H1 (cell line): ENCODE measurements at regions not wholly inside any gene's neighbourhood (a gene's known extent, or its start where the extent isn't known, plus 50 kb on each side); places are given as distances from the start of the nearest gene placed in this dataset.

Experiments
- CTCF ChIA-PET: fragments of 300-600 bp; sonication (Branson Sonifier 250); formaldehyde crosslinking; loops from one replicate; lab custom pipeline; 2021; ENCODE audit not compliant: partially characterized antibody; lab: Charles Lee
- POLR2A ChIA-PET: fragments of 300-600 bp; sonication (Branson Sonifier 250); formaldehyde crosslinking; loops from one replicate; lab custom pipeline; 2021; ENCODE audit warnings: inconsistent platforms; ENCODE audit not compliant: partially characterized antibody; lab: Charles Lee
- DNase-seq, 2 experiments: peaks; one replicate each; pipeline versions ENCODE4 v3.0.0 to v3.0.0-alpha.2; 2010 to 2022; ENCODE audit warnings: low spot score in 2 of 2, low read depth in 1 of 2, mixed read lengths in 1 of 2
- FAIRE-seq: peaks from 2 replicates; lab custom pipeline; 2011; peaks lifted over from hg19 to GRCh38; lab: Jason Lieb, UNC
- H2AFZ ChIP-seq: 2 replicates; pipeline ENCODE4 v1.8.1; 2012; ENCODE audit warnings: low read length, inconsistent platforms
- H2AK5ac ChIP-seq: 2 replicates; pipeline ENCODE4 v1.6.1; 2013; ENCODE audit warnings: low read depth, low read length
- H2BK120ac ChIP-seq: replicated peaks from 2 replicates; pipeline ENCODE3; 2013; ENCODE audit warnings: low read depth, low read length, inconsistent platforms
- H2BK12ac ChIP-seq: 2 replicates; pipeline ENCODE4 v1.6.1; 2013; ENCODE audit warnings: low read depth, low read length
- H2BK15ac ChIP-seq: 2 replicates; pipeline ENCODE4 v1.6.1; 2013; ENCODE audit warnings: low read length
- H2BK20ac ChIP-seq: 2 replicates; pipeline ENCODE4 v1.6.1; 2013; ENCODE audit warnings: low read length
- H2BK5ac ChIP-seq: 2 replicates; pipeline ENCODE4 v1.6.1; 2013; ENCODE audit warnings: low read depth, low read length
- H3K14ac ChIP-seq: 2 replicates; pipeline ENCODE4 v1.6.1; 2013; ENCODE audit warnings: inconsistent platforms; ENCODE audit not compliant: insufficient read length
- H3K18ac ChIP-seq: 2 replicates; pipeline ENCODE4 v1.6.1; 2013; ENCODE audit warnings: low read length; ENCODE audit errors: extremely low read depth
- H3K23ac ChIP-seq: 2 replicates; pipeline ENCODE4 v1.6.1; 2013; ENCODE audit warnings: inconsistent platforms; ENCODE audit not compliant: insufficient read length
- H3K23me2 ChIP-seq: 2 replicates; pipeline ENCODE4 v1.6.1; 2013; ENCODE audit warnings: low read depth, low read length
- H3K27ac ChIP-seq: 2 replicates; pipeline ENCODE4 v1.6.1; 2011; ENCODE audit warnings: low read depth, low read length, inconsistent platforms
- H3K27me3 ChIP-seq, 4 experiments: replicated peaks in 1 of 4; 1 replicate in 1 of 4; 2 replicates in 3 of 4; pipeline versions ENCODE4 v1.6.1 to v1.8.1; 2011 to 2013; ENCODE audit warnings: low read length in 3 of 4, mild to moderate bottlenecking in 3 of 4, inconsistent platforms in 2 of 4, mixed read lengths in 2 of 4, moderate library complexity in 1 of 4; ENCODE audit not compliant: control insufficient read depth in 3 of 4, insufficient read depth in 3 of 4; ENCODE audit errors: extremely low read depth in 1 of 4
- H3K36me3 ChIP-seq, 4 experiments: 2 replicates each; pipeline versions ENCODE4 v1.6.1 to v1.8.1; 2011 to 2013; ENCODE audit warnings: mild to moderate bottlenecking in 4 of 4, low read length in 3 of 4, moderate library complexity in 2 of 4, control low read depth in 1 of 4, inconsistent platforms in 1 of 4; ENCODE audit not compliant: insufficient read depth in 4 of 4, control insufficient read depth in 2 of 4
- H3K4ac ChIP-seq: replicated peaks from 2 replicates; pipeline ENCODE3; 2013; ENCODE audit warnings: low read length, low read depth, mixed read lengths, inconsistent platforms; ENCODE audit not compliant: insufficient read length
- H3K4me1 ChIP-seq, 4 experiments: replicated peaks in 1 of 4; 1 replicate in 1 of 4; 2 replicates in 3 of 4; pipeline versions ENCODE4 v1.6.1 to v1.8.1; 2011 to 2013; ENCODE audit warnings: low read length in 3 of 4, inconsistent platforms in 2 of 4, mixed read lengths in 1 of 4; ENCODE audit not compliant: insufficient read depth in 4 of 4, control insufficient read depth in 3 of 4
- H3K4me2 ChIP-seq, 2 experiments: 2 replicates each; pipeline versions ENCODE4 v1.6.1 to v1.8.1; 2011 to 2013; ENCODE audit warnings: low read depth in 2 of 2, low read length in 2 of 2, control low read depth in 1 of 2, inconsistent platforms in 1 of 2, mild to moderate bottlenecking in 1 of 2; ENCODE audit not compliant: insufficient read depth in 1 of 2
- H3K4me3 ChIP-seq, 4 experiments: fragments of 200-600, 300-600 bp in 1 of 4; sonication (generic), shearing (Covaris generic), sonication (Bioruptor Twin) in 1 of 4; 2 replicates each; pipeline versions ENCODE4 v1.5.1 to v1.8.1; 2011 to 2016; ENCODE audit warnings: low read length in 4 of 4, low read depth in 3 of 4, control low read depth in 2 of 4, inconsistent platforms in 2 of 4, mild to moderate bottlenecking in 2 of 4, mixed read lengths in 1 of 4, moderate library complexity in 1 of 4; ENCODE audit not compliant: insufficient read depth in 2 of 4; ENCODE audit errors: extremely low read depth in 1 of 4
- H3K56ac ChIP-seq: replicated peaks from 2 replicates; pipeline ENCODE3; 2013; ENCODE audit warnings: low read depth, mild to moderate bottlenecking, mixed read lengths, low read length, inconsistent platforms; ENCODE audit not compliant: insufficient read length
- H3K79me1 ChIP-seq: 2 replicates; pipeline ENCODE4 v1.6.1; 2013; ENCODE audit warnings: low read depth, low read length, control low read depth
- H3K79me2 ChIP-seq, 2 experiments: 2 replicates each; pipeline versions ENCODE4 v1.6.1 to v1.8.1; 2012 to 2013; ENCODE audit warnings: low read length in 2 of 2, mild to moderate bottlenecking in 2 of 2, inconsistent platforms in 1 of 2; ENCODE audit not compliant: insufficient read depth in 2 of 2, control insufficient read depth in 1 of 2
- H3K9ac ChIP-seq, 4 experiments: replicated peaks in 1 of 4; 1 replicate in 1 of 4; 2 replicates in 3 of 4; pipeline versions ENCODE4 v1.6.1 to v1.8.1; 2011 to 2013; ENCODE audit warnings: low read depth in 3 of 4, low read length in 3 of 4, control low read depth in 2 of 4, mild to moderate bottlenecking in 2 of 4, moderate library complexity in 2 of 4, inconsistent platforms in 1 of 4; ENCODE audit errors: extremely low read depth in 1 of 4
- H3K9me3 ChIP-seq, 2 experiments: 2 replicates each; pipeline versions ENCODE4 v1.6.1 to v1.8.1; 2012 to 2013; ENCODE audit warnings: mild to moderate bottlenecking in 2 of 2, moderate library complexity in 2 of 2, control low read depth in 1 of 2, inconsistent platforms in 1 of 2, low read depth in 1 of 2, low read length in 1 of 2, mixed read lengths in 1 of 2; ENCODE audit not compliant: insufficient read depth in 2 of 2
- H4K20me1 ChIP-seq, 2 experiments: replicated peaks in 1 of 2; 2 replicates each; pipeline versions ENCODE3 to v1.8.1; 2011 to 2013; ENCODE audit warnings: inconsistent platforms in 2 of 2, low read length in 2 of 2, mild to moderate bottlenecking in 1 of 2; ENCODE audit not compliant: insufficient read depth in 2 of 2, control insufficient read depth in 1 of 2
- H4K5ac ChIP-seq: 2 replicates; pipeline ENCODE4 v1.6.1; 2013; ENCODE audit warnings: low read length, low read depth, mixed read lengths, inconsistent platforms; ENCODE audit not compliant: insufficient read length
- H4K8ac ChIP-seq: 2 replicates; pipeline ENCODE4 v1.8.0; 2013; ENCODE audit warnings: mild to moderate bottlenecking, moderate library complexity, low read length, inconsistent platforms; ENCODE audit not compliant: insufficient read depth; ENCODE audit errors: extremely low read depth
- H4K91ac ChIP-seq: replicated peaks from 2 replicates; pipeline ENCODE3; 2013; ENCODE audit warnings: low read length, mixed read lengths, inconsistent platforms; ENCODE audit not compliant: insufficient read length
- CEBPB ChIP-seq: IDR thresholded peaks from 2 replicates; pipeline ENCODE4 v1.6.1; 2012; ENCODE audit warnings: low read depth, low read length
- KDM5A ChIP-seq: fragments of 200-600 bp; IDR thresholded peaks from 2 replicates; pipeline ENCODE4 v1.7.1; 2012; ENCODE audit warnings: mild to moderate bottlenecking, low read length, inconsistent platforms, mixed read lengths
- PHF8 ChIP-seq: fragments of 200-600 bp; sonication (generic); conservative IDR thresholded peaks from 2 replicates; pipeline ENCODE4 v1.7.1; 2012; ENCODE audit warnings: low read depth, mild to moderate bottlenecking, inconsistent platforms, low read length, moderate library complexity
- RFX5 ChIP-seq: IDR thresholded peaks from 2 replicates; pipeline ENCODE4 v1.6.1; 2011; ENCODE audit warnings: low read depth, low read length, improper control_type of control experiment, borderline replicate concordance
- SRF ChIP-seq: IDR thresholded peaks from 2 replicates; pipeline ENCODE4 v1.6.1; 2011; ENCODE audit warnings: mild to moderate bottlenecking, low read depth, low read length, moderate library complexity
- WGBS, 2 experiments: shearing (Covaris generic) in 1 of 2; methylation state at CpG; one replicate each; pipeline versions ENCODE4 v1.1.6 to v1.1.7; 2013 to 2015; ENCODE audit warnings: low lambda C conversion rate in 2 of 2, mixed read lengths in 2 of 2, inconsistent platforms in 1 of 2, low coverage in 1 of 2, missing lambda C conversion rate in 1 of 2; ENCODE audit not compliant: insufficient replicate concordance in 2 of 2, insufficient coverage in 1 of 2, insufficient read length in 1 of 2; ENCODE audit errors: extremely low coverage in 1 of 2, missing lambda C conversion rate in 1 of 2; 5-methylcytosine and 5-hydroxymethylcytosine counted together

GRCh38 chr16:5361322-5361721 lies 263.7 kb upstream of the EEF2KMT start:
- Histone ChIP-seq H3K4me3 (no peak overlapping the region), H3K14ac (no peak overlapping the region), H3K4ac (no peak overlapping the region), H2BK120ac (no peak overlapping the region), H2BK20ac (no peak overlapping the region), H3K27ac (no peak overlapping the region), H2AFZ (no peak overlapping the region), H2BK5ac (no peak overlapping the region), H3K27me3 (no peaks in the 10 kb centered on the region), H4K91ac (no peak overlapping the region), H3K18ac (no peak overlapping the region), H3K23ac (no peak overlapping the region), H3K4me1 (no peaks in the 10 kb centered on the region), H2AK5ac (no peak overlapping the region), H3K4me2 (no peak overlapping the region), H4K5ac (no peak overlapping the region), H4K20me1 (no peaks in the 10 kb centered on the region), H2BK12ac (no peak overlapping the region), H3K9me3 (no peaks in the 10 kb centered on the region), H3K79me1 (no peaks in the 10 kb centered on the region), H3K56ac (no peak overlapping the region), H3K23me2 (no peaks in the 10 kb centered on the region), H3K79me2 (no peaks in the 10 kb centered on the region), H3K36me3 (no peaks in the 10 kb centered on the region), H3K9ac (no peak overlapping the region), H2BK15ac (no peak overlapping the region), H4K8ac (no peak overlapping the region)
- FAIRE-seq (no peak), DNase-seq (no peak)
- ChIA-PET CTCF (no interaction called here), POLR2A (interaction anchor here (1.5 kb wide), 1 partner anchor 9 kb away, joined by 3 read pairs; no protein-coding TSS in a partner anchor)
- no peak for TF ChIP-seq RFX5
- no peak for TF ChIP-seq KDM5A
- no peak for TF ChIP-seq SRF
- TF ChIP-seq CEBPB: no peak
- TF ChIP-seq PHF8: no peak
- WGBS, 2 experiments: 92% methylated on average over 5 of the region's 5 CpGs; no CpG with 5 or more reads in 1 of the 2 experiments
